ENCODE measurements at regions not wholly inside any gene's neighbourhood (a gene's known extent, or its start where the extent isn't known, plus 50 kb on each side); places are given as distances from the start of the nearest gene placed in this dataset.

DNA sequence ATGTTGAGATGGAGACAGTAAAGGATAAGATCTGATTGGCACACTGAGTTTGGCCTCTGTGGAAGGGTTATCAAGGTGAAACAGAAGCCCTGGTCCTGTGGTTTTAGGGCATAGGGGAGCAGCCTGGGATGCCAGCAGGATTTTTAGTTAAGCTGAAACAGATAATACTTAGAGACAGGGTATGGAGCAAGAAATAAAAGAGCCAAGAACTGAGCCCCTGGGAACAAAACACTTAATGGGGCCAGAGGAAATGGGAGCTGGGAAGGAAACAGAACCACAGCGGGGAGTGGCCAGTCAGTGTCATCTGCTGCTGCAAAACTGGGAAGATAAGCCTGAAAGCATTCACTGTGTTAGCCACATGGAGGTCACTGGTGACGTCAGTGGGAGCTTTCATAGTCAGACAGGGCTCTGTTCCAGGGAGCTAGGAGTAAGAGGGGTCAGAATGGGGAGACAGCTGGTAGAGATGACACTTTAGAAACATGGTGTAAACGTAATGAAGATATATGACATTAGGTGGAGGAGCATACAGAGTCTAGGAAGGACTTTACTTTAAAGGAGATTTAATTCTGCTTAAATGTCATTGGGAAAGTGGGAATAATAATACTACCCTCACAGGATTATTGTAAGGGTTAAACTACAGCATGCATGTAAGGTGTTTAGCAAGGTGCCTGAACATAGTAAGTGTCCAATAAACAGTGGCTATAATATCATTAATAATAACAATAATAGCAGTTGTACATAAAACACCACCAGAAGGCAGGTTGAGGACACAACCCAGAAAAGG is 172.7 kb upstream of the CTNNB1 start:
- Histone ChIP-seq H3K27ac (ENCODE audit: control insufficient read depth, insufficient read depth, low read length) (no peak overlapping the region), H3K79me2 (ENCODE audit: control insufficient read depth, insufficient read depth, low read length) (no peaks in the 10 kb centered on the region), H3K4me2 (ENCODE audit: control insufficient read depth, extremely low read depth, insufficient read depth, low read depth, low read length) (no peak overlapping the region), H3K9ac (ENCODE audit: control insufficient read depth, extremely low read depth, insufficient read depth, low read length) (no peak overlapping the region), H3K9me3 (ENCODE audit: control insufficient read depth, low read depth, low read length) (no peaks in the 10 kb centered on the region), H3K4me1 (ENCODE audit: control insufficient read depth, extremely low read depth, insufficient read depth, low read length) (no peaks in the 10 kb centered on the region), H3K4me3 (ENCODE audit: control insufficient read depth in 2 of 3, extremely low read depth in 1 of 3, insufficient read depth in 2 of 3, low read depth in 1 of 3, low read length in 3 of 3) (no peak overlapping the region), H2AFZ (ENCODE audit: control insufficient read depth, low read length) (no peak overlapping the region), H4K20me1 (ENCODE audit: control insufficient read depth, extremely low read depth, insufficient read depth, low read length) (no peaks in the 10 kb centered on the region), H3K9me1 (ENCODE audit: control insufficient read depth, extremely low read depth, insufficient read depth, low read length) (no peaks in the 10 kb centered on the region), H3K27me3 (ENCODE audit: control insufficient read depth, extremely low read depth, insufficient read depth, low read length) (peaks cover 4% of the 10 kb centered on the region), H3K36me3 (ENCODE audit: control insufficient read depth in 2 of 2, extremely low read depth in 1 of 2, insufficient read depth in 2 of 2, low read length in 2 of 2) (no peaks in the 10 kb centered on the region)
- TF ChIP-seq CTCF (optimal IDR thresholded peaks at IDR 0.05 in 1 of 3, IDR thresholded peaks at IDR 0.05 in 1 of 3, conservative IDR thresholded peaks at IDR 0.05 in 1 of 3; ENCODE audit: extremely low read depth in 1 of 3, insufficient read depth in 2 of 3, low read length in 3 of 3) (no peak), EZH2 (IDR thresholded peaks at IDR 0.05; ENCODE audit: low read length) (no peak)
- dilution Hi-C loops (cut with MboI; ENCODE audit: extremely low pct_ligation_motif_present, low sequenced_read_pairs), result no loop called here
- FAIRE-seq (no peak), DNase-seq (ENCODE audit: low read depth, low spot score) (no peak)

DNA sequence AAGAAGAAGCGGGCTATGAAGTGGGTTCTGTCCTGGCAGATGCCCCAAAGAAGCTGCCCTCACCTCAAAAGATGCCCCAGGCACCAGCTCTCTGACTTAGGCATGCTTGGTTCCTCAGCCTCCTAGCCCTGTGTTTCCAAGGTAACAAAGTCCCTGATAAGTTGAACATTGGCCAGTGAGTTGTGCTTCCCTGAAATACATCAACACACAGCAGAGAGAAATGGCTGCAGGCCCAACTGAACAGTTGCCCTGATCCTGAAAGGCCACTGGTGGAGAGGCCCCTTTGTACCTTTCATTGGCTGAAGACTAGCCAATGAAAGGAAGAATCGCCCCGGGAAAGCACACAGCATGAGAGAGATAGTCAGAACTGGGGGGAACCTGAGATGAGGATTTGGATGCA is 169.9 kb upstream of the CTNNB1 start:
- H3K79me2 ChIP-seq (ENCODE audit: control insufficient read depth, insufficient read depth, low read length), result no peaks in the 10 kb centered on the region
- peaks cover 4% of the 10 kb centered on the region for H3K27me3 ChIP-seq (ENCODE audit: control insufficient read depth, extremely low read depth, insufficient read depth, low read length)
- H3K4me3 ChIP-seq (ENCODE audit: control insufficient read depth in 2 of 3, extremely low read depth in 1 of 3, insufficient read depth in 2 of 3, low read depth in 1 of 3, low read length in 3 of 3), result no peak overlapping the region
- no peak overlapping the region for H3K27ac ChIP-seq (ENCODE audit: control insufficient read depth, insufficient read depth, low read length)
- dilution Hi-C loops (cut with MboI; ENCODE audit: extremely low pct_ligation_motif_present, low sequenced_read_pairs), result no loop called here
- no peak for DNase-seq (ENCODE audit: low read depth, low spot score)
- no peaks in the 10 kb centered on the region for H4K20me1 ChIP-seq (ENCODE audit: control insufficient read depth, extremely low read depth, insufficient read depth, low read length)
- no peaks in the 10 kb centered on the region for H3K9me1 ChIP-seq (ENCODE audit: control insufficient read depth, extremely low read depth, insufficient read depth, low read length)
- H3K4me1 ChIP-seq (ENCODE audit: control insufficient read depth, extremely low read depth, insufficient read depth, low read length), result no peaks in the 10 kb centered on the region
- no peak for FAIRE-seq
- no peaks in the 10 kb centered on the region for H3K36me3 ChIP-seq (ENCODE audit: control insufficient read depth in 2 of 2, extremely low read depth in 1 of 2, insufficient read depth in 2 of 2, low read length in 2 of 2)
- H2AFZ ChIP-seq (ENCODE audit: control insufficient read depth, low read length), result no peak overlapping the region
- H3K4me2 ChIP-seq (ENCODE audit: control insufficient read depth, extremely low read depth, insufficient read depth, low read depth, low read length), result no peak overlapping the region
- TF ChIP-seq EZH2 (IDR thresholded peaks at IDR 0.05; ENCODE audit: low read length) (no peak), CTCF (optimal IDR thresholded peaks at IDR 0.05 in 1 of 3, IDR thresholded peaks at IDR 0.05 in 1 of 3, conservative IDR thresholded peaks at IDR 0.05 in 1 of 3; ENCODE audit: extremely low read depth in 1 of 3, insufficient read depth in 2 of 3, low read length in 3 of 3) (no peak)
- H3K9me3 ChIP-seq (ENCODE audit: control insufficient read depth, low read depth, low read length), result no peaks in the 10 kb centered on the region
- H3K9ac ChIP-seq (ENCODE audit: control insufficient read depth, extremely low read depth, insufficient read depth, low read length), result no peak overlapping the region

Data from keratinocyte (primary cell).